ENCODE measurements at regions not wholly inside any gene's neighbourhood (a gene's known extent, or its start where the extent isn't known, plus 50 kb on each side); places are given as distances from the start of the nearest gene placed in this dataset.

- TF ChIP-seq CTCF (IDR thresholded peaks at IDR 0.05), result no peak
- Histone ChIP-seq H3K4me3 (no peak overlapping the region), H3K36me3 (no peaks in the 10 kb centered on the region), H3K27ac (no peak overlapping the region), H3K9me3 (no peaks in the 10 kb centered on the region), H3K27me3 (no peaks in the 10 kb centered on the region), H3K4me1 (peaks cover 0 to 8% of the 10 kb centered on the region in 2 donors)
- DNase-seq (no peak), ATAC-seq (peak; percentile 46)
- intact Hi-C loops (cut with DNase I), result no loop called here
These were observed 420.6 kb upstream of the SLC30A5 start for GRCh38 chr5:68673106-68673822.

GRCh38 chr5:68673823-68674180 is 420.0 kb upstream of the SLC30A5 start:
- Histone ChIP-seq H3K4me3 (no peak overlapping the region), H3K36me3 (no peaks in the 10 kb centered on the region), H3K4me1 (peaks cover 0 to 8% of the 10 kb centered on the region in 2 donors), H3K27me3 (no peaks in the 10 kb centered on the region), H3K27ac (no peak overlapping the region), H3K9me3 (no peaks in the 10 kb centered on the region)
- TF ChIP-seq CTCF (IDR thresholded peaks at IDR 0.05), result no peak
- ATAC-seq (no peak), DNase-seq (no peak)
- intact Hi-C loops (cut with DNase I), result no loop called here

- no peak for ATAC-seq
- TF ChIP-seq CTCF (IDR thresholded peaks at IDR 0.05), result no peak
- intact Hi-C loops (cut with DNase I), result no loop called here
These were observed 414.8 kb upstream of the SLC30A5 start for GRCh38 chr5:68679041-68679440.

GRCh38 chr5:68680366-68680765 is 413.4 kb upstream of the SLC30A5 start:
- intact Hi-C loops (cut with DNase I), result no loop called here
- peaks cover 0 to 5% of the 10 kb centered on the region in 2 donors for H3K4me1 ChIP-seq
- H3K27me3 ChIP-seq, result no peaks in the 10 kb centered on the region
- H3K4me3 ChIP-seq, result no peak overlapping the region
- H3K9me3 ChIP-seq, result no peaks in the 10 kb centered on the region
- no peak for TF ChIP-seq CTCF (IDR thresholded peaks at IDR 0.05)
- ATAC-seq (no peak), DNase-seq (no peak)
- no peak overlapping the region for H3K27ac ChIP-seq
- no peaks in the 10 kb centered on the region for H3K36me3 ChIP-seq

More at GRCh38 chr5:68679041-68679440, 414.8 kb upstream of the SLC30A5 start:
- H3K4me3 ChIP-seq, result no peak overlapping the region
- DNase-seq, result no peak
- no peak overlapping the region for H3K27ac ChIP-seq
- no peaks in the 10 kb centered on the region for H3K27me3 ChIP-seq
- H3K4me1 ChIP-seq, result peaks cover 0 to 5% of the 10 kb centered on the region in 2 donors
- no peaks in the 10 kb centered on the region for H3K9me3 ChIP-seq
- no peaks in the 10 kb centered on the region for H3K36me3 ChIP-seq

GRCh38 chr5:68681929-68682328 is 411.9 kb upstream of the SLC30A5 start:
- no peaks in the 10 kb centered on the region for H3K9me3 ChIP-seq
- no peak overlapping the region for H3K27ac ChIP-seq
- no peaks in the 10 kb centered on the region for H3K36me3 ChIP-seq
- no peaks in the 10 kb centered on the region for H3K27me3 ChIP-seq
- intact Hi-C loops (cut with DNase I), result no loop called here
- ATAC-seq (no peak), DNase-seq (no peak)
- TF ChIP-seq CTCF (IDR thresholded peaks at IDR 0.05), result no peak
- no peak overlapping the region for H3K4me3 ChIP-seq
- H3K4me1 ChIP-seq, result peaks cover 0 to 5% of the 10 kb centered on the region in 2 donors
